ENCODE measurements at regions not wholly inside any gene's neighbourhood (a gene's known extent, or its start where the extent isn't known, plus 50 kb on each side); places are given as distances from the start of the nearest gene placed in this dataset.

GRCh38 chr15:57867970-57868798 is 161.7 kb downstream of the POLR2M start:
- no peak overlapping the region for H3K9ac ChIP-seq (ENCODE audit: low read length)
- no peaks in the 10 kb centered on the region for H3K79me2 ChIP-seq (ENCODE audit: low read length)
- H3K36me3 ChIP-seq (replicated peaks; ENCODE audit: insufficient read depth, low read length) = no peaks in the 10 kb centered on the region
- no peaks in the 10 kb centered on the region for H3K9me3 ChIP-seq (replicated peaks; ENCODE audit: insufficient read depth, low read length)
- TF ChIP-seq EZH2phosphoT487 (IDR thresholded peaks at IDR 0.05; ENCODE audit: low read length) (no peak), CTCF (IDR thresholded peaks at IDR 0.05; ENCODE audit: low read length) (no peak), EZH2 (optimal IDR thresholded peaks at IDR 0.05; ENCODE audit: low read depth, low read length) (no peak)
- no peak overlapping the region for H3K4me3 ChIP-seq (ENCODE audit: low read length)
- DNase-seq = no peak
- H3K9me2 ChIP-seq (replicated peaks; ENCODE audit: insufficient read depth, low read length) = no peaks in the 10 kb centered on the region
- H3K27ac ChIP-seq (ENCODE audit: low read length) = no peak overlapping the region
- H4K20me1 ChIP-seq (ENCODE audit: insufficient read depth, low read length) = no peaks in the 10 kb centered on the region
- no peak overlapping the region for H2AFZ ChIP-seq (ENCODE audit: low read length)
- no peaks in the 10 kb centered on the region for H3K27me3 ChIP-seq (replicated peaks; ENCODE audit: insufficient read depth, low read length)
- no peaks in the 10 kb centered on the region for H3F3A ChIP-seq (ENCODE audit: insufficient read depth, low read length)
- no peaks in the 10 kb centered on the region for H3K4me1 ChIP-seq (ENCODE audit: low read length)
- no peak overlapping the region for H3K4me2 ChIP-seq (ENCODE audit: low read depth, low read length)

DNA sequence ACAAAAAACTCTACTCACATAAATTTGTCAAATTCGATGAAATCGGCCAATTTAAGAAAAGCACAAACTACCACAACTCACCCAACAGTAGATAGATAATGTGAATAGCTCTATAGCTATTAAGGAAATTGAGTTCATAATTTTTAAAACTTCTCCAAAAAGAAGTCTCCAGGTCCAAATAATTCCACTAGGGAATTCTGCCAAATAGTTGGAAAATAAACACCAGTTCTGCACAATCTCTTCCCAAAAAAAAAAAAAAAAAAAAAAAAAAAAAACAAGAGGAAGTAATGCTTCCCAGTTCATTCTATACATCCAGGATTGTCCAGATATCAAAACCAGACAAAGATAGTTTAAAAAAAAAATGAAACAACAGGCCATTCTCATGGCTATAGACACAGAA is 164.2 kb downstream of the POLR2M start:
- Histone ChIP-seq H3K4me1 (ENCODE audit: low read length) (no peaks in the 10 kb centered on the region), H3K4me2 (ENCODE audit: low read depth, low read length) (no peak overlapping the region), H2AFZ (ENCODE audit: low read length) (no peak overlapping the region), H3F3A (ENCODE audit: insufficient read depth, low read length) (no peaks in the 10 kb centered on the region), H3K9me2 (replicated peaks; ENCODE audit: insufficient read depth, low read length) (no peaks in the 10 kb centered on the region), H3K27me3 (replicated peaks; ENCODE audit: insufficient read depth, low read length) (no peaks in the 10 kb centered on the region), H4K20me1 (ENCODE audit: insufficient read depth, low read length) (no peaks in the 10 kb centered on the region), H3K79me2 (ENCODE audit: low read length) (no peaks in the 10 kb centered on the region), H3K9ac (ENCODE audit: low read length) (no peak overlapping the region), H3K27ac (ENCODE audit: low read length) (no peak overlapping the region), H3K9me3 (replicated peaks; ENCODE audit: insufficient read depth, low read length) (no peaks in the 10 kb centered on the region), H3K36me3 (replicated peaks; ENCODE audit: insufficient read depth, low read length) (no peaks in the 10 kb centered on the region), H3K4me3 (ENCODE audit: low read length) (no peak overlapping the region)
- DNase-seq = no peak
- TF ChIP-seq EZH2phosphoT487 (IDR thresholded peaks at IDR 0.05; ENCODE audit: low read length) (no peak), CTCF (IDR thresholded peaks at IDR 0.05; ENCODE audit: low read length) (no peak), EZH2 (optimal IDR thresholded peaks at IDR 0.05; ENCODE audit: low read depth, low read length) (no peak)

DNA sequence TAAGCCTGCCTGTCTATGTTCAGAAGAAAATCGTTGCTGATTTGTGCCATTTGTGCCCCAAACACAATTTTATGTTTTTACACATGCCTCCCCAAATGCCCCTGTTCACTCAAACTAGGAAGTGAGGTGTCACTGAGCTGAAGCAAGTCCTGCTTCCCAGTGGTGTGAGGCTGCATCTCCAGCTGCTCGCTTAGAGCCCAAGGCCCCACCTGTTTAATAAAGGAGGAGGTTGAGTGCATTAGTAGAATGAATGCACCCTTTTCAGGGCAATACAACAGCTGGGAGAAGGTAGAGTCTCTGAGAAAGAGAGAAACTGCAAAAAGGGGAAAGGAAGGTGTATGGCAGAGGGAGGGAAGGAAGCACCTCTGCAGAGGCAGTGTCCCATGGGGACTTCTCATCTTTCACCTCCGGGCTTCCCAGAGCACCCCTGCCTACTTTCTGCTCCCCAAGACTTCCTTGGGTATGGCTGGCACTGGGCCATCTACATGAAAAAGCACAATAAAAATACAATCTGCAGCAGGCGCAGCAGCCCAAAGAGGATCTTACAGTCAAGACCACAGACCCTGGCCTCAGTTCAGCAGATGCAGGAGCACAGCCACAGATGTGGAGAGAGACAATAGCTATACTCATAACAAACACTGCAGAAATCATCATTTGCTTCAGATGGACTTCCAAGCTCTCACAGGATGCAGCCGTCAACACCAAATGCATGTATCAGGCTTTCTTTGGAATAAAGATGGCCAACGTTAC is 165.9 kb downstream of the POLR2M start:
- no peak overlapping the region for H2AFZ ChIP-seq (ENCODE audit: low read length)
- no peak for DNase-seq
- no peak overlapping the region for H3K27ac ChIP-seq (ENCODE audit: low read length)
- no peak overlapping the region for H3K4me3 ChIP-seq (ENCODE audit: low read length)
- no peaks in the 10 kb centered on the region for H3F3A ChIP-seq (ENCODE audit: insufficient read depth, low read length)
- H3K9ac ChIP-seq (ENCODE audit: low read length) = no peak overlapping the region
- H3K9me2 ChIP-seq (replicated peaks; ENCODE audit: insufficient read depth, low read length) = no peaks in the 10 kb centered on the region
- no peaks in the 10 kb centered on the region for H3K79me2 ChIP-seq (ENCODE audit: low read length)
- no peaks in the 10 kb centered on the region for H4K20me1 ChIP-seq (ENCODE audit: insufficient read depth, low read length)
- H3K9me3 ChIP-seq (replicated peaks; ENCODE audit: insufficient read depth, low read length) = no peaks in the 10 kb centered on the region
- H3K27me3 ChIP-seq (replicated peaks; ENCODE audit: insufficient read depth, low read length) = no peaks in the 10 kb centered on the region
- H3K4me1 ChIP-seq (ENCODE audit: low read length) = no peaks in the 10 kb centered on the region
- TF ChIP-seq EZH2phosphoT487 (IDR thresholded peaks at IDR 0.05; ENCODE audit: low read length) = no peak
- TF ChIP-seq CTCF (IDR thresholded peaks at IDR 0.05; ENCODE audit: low read length) = no peak
- TF ChIP-seq EZH2 (optimal IDR thresholded peaks at IDR 0.05; ENCODE audit: low read depth, low read length) = no peak
- no peak overlapping the region for H3K4me2 ChIP-seq (ENCODE audit: low read depth, low read length)
- H3K36me3 ChIP-seq (replicated peaks; ENCODE audit: insufficient read depth, low read length) = no peaks in the 10 kb centered on the region
